ENCODE measurements at regions not wholly inside any gene's neighbourhood (a gene's known extent, or its start where the extent isn't known, plus 50 kb on each side); places are given as distances from the start of the nearest gene placed in this dataset.

DNA sequence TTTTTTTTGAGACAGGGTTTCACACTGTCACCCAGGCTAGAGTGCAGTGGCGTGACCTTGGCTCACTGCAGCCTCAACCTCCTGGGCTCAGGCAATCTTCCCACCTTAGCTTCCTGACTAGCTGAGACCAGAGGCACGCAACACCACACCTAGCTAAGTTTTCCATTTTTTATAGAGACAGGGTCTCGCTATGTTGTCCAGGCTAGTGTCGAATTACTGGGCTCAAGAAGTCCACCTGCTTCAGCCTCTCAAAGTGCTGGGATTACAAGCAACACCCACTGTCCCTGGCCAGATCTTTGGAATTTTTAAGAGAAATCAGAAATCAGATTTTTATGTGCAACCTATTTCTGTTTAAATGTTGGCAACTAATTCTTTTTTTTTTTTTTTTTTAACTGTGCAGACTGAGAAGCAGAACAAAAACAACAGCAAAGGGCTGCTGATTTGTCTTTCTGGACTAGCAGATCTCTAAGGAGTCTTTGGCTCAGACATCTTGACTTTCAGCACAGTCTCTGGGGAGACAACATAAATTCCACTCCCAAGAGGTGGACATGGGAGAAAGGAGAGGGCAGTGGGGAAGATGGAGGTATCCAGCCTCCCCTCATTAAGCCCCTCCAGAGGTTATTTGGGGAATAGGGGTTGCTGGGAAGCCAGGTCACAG lies 54.4 kb upstream of the FABP6 start:
- TF ChIP-seq, protein P1, sequence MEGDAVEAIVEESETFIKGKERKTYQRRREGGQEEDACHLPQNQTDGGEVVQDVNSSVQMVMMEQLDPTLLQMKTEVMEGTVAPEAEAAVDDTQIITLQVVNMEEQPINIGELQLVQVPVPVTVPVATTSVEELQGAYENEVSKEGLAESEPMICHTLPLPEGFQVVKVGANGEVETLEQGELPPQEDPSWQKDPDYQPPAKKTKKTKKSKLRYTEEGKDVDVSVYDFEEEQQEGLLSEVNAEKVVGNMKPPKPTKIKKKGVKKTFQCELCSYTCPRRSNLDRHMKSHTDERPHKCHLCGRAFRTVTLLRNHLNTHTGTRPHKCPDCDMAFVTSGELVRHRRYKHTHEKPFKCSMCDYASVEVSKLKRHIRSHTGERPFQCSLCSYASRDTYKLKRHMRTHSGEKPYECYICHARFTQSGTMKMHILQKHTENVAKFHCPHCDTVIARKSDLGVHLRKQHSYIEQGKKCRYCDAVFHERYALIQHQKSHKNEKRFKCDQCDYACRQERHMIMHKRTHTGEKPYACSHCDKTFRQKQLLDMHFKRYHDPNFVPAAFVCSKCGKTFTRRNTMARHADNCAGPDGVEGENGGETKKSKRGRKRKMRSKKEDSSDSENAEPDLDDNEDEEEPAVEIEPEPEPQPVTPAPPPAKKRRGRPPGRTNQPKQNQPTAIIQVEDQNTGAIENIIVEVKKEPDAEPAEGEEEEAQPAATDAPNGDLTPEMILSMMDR (IDR thresholded peaks at IDR 0.05 in 8 of 11, conservative IDR thresholded peaks at IDR 0.05 in 3 of 11), result no peak
- TF ChIP-seq POLR2A (IDR thresholded peaks at IDR 0.05), result no peak
- TF ChIP-seq POLR2AphosphoS5 (IDR thresholded peaks at IDR 0.05), result no peak
